PC-9 (cell line): ENCODE measurements at regions not wholly inside any gene's neighbourhood (a gene's known extent, or its start where the extent isn't known, plus 50 kb on each side); places are given as distances from the start of the nearest gene placed in this dataset.

Experiments used
- EZH2 ChIP-seq: fragments of 200-600 bp; sonication (generic); IDR thresholded peaks from 2 replicates; pipeline ENCODE4 v1.8.0; 2017; ENCODE audit warnings: antibody characterized with exemption, low read depth
- TF ChIP-seq, protein P1 (sequence below): fragments of 200-600 bp; sonication (generic); conservative IDR thresholded peaks from 2 replicates; pipeline ENCODE4 v1.6.1; 2017; ENCODE audit warnings: mixed run types, antibody characterized with exemption, mild to moderate bottlenecking, moderate library complexity

DNA sequence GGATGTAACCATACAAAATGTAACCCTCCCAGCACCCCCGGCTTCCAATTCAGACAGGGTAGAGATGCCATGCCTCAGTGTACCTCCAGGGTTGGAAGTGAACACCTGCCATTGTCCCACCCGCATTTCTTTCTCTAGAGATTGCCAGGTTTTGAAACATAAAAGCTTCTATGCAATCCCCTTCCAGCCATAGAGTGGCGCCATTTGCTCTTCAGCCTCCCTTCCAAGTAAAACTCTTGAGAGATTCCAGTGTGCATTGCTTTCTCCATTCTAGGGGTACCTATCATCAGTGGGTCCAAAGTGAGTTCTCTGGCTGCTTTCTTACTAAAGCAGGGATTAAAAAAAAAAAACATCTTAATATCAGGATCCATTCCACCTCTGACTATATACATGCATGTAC is 133.1 kb upstream of the RPL38 start:
- TF ChIP-seq, protein P1, sequence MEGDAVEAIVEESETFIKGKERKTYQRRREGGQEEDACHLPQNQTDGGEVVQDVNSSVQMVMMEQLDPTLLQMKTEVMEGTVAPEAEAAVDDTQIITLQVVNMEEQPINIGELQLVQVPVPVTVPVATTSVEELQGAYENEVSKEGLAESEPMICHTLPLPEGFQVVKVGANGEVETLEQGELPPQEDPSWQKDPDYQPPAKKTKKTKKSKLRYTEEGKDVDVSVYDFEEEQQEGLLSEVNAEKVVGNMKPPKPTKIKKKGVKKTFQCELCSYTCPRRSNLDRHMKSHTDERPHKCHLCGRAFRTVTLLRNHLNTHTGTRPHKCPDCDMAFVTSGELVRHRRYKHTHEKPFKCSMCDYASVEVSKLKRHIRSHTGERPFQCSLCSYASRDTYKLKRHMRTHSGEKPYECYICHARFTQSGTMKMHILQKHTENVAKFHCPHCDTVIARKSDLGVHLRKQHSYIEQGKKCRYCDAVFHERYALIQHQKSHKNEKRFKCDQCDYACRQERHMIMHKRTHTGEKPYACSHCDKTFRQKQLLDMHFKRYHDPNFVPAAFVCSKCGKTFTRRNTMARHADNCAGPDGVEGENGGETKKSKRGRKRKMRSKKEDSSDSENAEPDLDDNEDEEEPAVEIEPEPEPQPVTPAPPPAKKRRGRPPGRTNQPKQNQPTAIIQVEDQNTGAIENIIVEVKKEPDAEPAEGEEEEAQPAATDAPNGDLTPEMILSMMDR: no peak
- no peak for TF ChIP-seq EZH2
